Testis (tissue), 2 donors: ENCODE measurements at regions not wholly inside any gene's neighbourhood (a gene's known extent, or its start where the extent isn't known, plus 50 kb on each side); places are given as distances from the start of the nearest gene placed in this dataset.

Experiments
- DNase-seq: peaks from one replicate; pipeline ENCODE4 v3.0.0-alpha.2; 2019
- H3K27ac ChIP-seq, 2 donors: fragments of 200-600 bp; sonication (generic); one replicate each; pipeline ENCODE4 v1.5.1; 2019
- H3K27me3 ChIP-seq: fragments of 200-600 bp; sonication (generic); one replicate; pipeline ENCODE4 v1.5.1; 2019
- H3K36me3 ChIP-seq: fragments of 200-600 bp; sonication (generic); one replicate; pipeline ENCODE4 v1.5.1; 2017; ENCODE audit warnings: low read depth; ENCODE audit errors: missing control alignments
- H3K4me1 ChIP-seq: fragments of 200-600 bp; sonication (generic); one replicate; pipeline ENCODE4 v1.5.1; 2019
- H3K4me3 ChIP-seq, 2 donors: fragments of 200-600 bp; sonication (generic); one replicate each; pipeline ENCODE4 v1.5.1; 2017 to 2019
- H3K9me3 ChIP-seq: fragments of 200-600 bp; sonication (generic); one replicate; pipeline ENCODE4 v1.5.1; 2017
- POLR2A ChIP-seq: fragments of 450-650 bp; IDR thresholded peaks from one replicate; pipeline ENCODE4 v1.6.1; 2017; ENCODE audit warnings: antibody characterized with exemption, mild to moderate bottlenecking, moderate library complexity
- WGBS, 2 donors: methylation state at CpG; one replicate each; pipeline ENCODE4 v1.1.5; 2018; 5-methylcytosine and 5-hydroxymethylcytosine counted together
- intact Hi-C: fragments of 100-400 bp; cut with DNase I; formaldehyde crosslinking; loops from one replicate; pipeline ENCODE4 v1.15.1; 2023; ENCODE audit warnings: low total_unique reads
- TF ChIP-seq, protein P1 (sequence below), 3 experiments: fragments of 450-650 bp in 2 of 3; fragments of 200-600 bp in 1 of 3; sonication (generic) in 1 of 3; IDR thresholded peaks; one replicate each; pipeline ENCODE4 v1.5.1; 2016 to 2019; ENCODE audit warnings: antibody characterized with exemption in 3 of 3, mild to moderate bottlenecking in 2 of 3, moderate library complexity in 1 of 3

DNA sequence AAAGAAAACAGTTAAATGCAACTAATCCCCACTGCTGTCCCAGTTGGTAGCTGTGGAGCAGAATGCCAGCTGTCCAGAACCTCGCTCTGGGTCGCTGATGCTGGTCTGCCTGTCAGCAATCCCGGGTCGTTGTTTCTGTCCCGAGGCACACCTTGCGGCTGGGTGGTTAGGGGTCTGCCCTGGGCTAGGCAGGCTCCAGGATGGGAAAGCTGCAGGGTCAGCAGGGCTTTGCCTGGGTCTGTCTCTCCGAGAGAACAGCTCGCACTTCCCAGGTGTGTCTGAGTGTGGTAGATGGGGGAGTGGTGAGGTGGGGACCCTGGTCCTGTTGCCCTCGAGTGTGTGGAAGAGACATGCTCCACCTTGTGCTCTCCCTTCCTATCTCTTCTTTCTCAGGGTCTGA lies 261.2 kb downstream of the CLIC5 start:
- intact Hi-C loops, result no loop called here
- Histone ChIP-seq H3K9me3 (no peaks in the 10 kb centered on the region), H3K36me3 (no peaks in the 10 kb centered on the region), H3K27me3 (no peaks in the 10 kb centered on the region), H3K27ac (no peak overlapping the region), H3K4me3 (no peak overlapping the region), H3K4me1 (peaks cover 7% of the 10 kb centered on the region)
- TF ChIP-seq POLR2A, result no peak
- TF ChIP-seq, protein P1, sequence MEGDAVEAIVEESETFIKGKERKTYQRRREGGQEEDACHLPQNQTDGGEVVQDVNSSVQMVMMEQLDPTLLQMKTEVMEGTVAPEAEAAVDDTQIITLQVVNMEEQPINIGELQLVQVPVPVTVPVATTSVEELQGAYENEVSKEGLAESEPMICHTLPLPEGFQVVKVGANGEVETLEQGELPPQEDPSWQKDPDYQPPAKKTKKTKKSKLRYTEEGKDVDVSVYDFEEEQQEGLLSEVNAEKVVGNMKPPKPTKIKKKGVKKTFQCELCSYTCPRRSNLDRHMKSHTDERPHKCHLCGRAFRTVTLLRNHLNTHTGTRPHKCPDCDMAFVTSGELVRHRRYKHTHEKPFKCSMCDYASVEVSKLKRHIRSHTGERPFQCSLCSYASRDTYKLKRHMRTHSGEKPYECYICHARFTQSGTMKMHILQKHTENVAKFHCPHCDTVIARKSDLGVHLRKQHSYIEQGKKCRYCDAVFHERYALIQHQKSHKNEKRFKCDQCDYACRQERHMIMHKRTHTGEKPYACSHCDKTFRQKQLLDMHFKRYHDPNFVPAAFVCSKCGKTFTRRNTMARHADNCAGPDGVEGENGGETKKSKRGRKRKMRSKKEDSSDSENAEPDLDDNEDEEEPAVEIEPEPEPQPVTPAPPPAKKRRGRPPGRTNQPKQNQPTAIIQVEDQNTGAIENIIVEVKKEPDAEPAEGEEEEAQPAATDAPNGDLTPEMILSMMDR (IDR thresholded peaks at IDR 0.05), result no peak
- DNase-seq, result no peak
- WGBS, 2 donors, result 68 to 85% methylated on average over 4 to 9 of the region's 9 CpGs

DNA sequence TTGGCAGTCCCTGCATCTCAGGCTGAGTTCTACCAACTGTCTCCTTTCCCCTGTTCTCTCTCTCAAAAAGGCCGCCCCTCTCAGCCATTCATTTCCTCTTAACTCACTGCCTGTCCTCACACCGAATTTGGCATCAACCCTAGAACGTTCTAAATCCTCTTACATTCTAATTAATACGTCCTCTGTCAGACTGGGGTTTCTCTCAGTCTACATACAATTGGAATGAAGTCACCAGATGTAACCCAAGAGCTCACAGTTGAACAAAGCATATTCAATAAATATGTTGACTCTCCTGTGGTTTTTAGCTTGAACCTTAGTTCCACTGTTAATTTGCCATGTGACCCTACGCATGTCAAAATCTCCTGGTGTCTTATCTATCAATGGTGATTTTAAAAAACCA lies 269.6 kb downstream of the CLIC5 start:
- no peak overlapping the region for H3K4me3 ChIP-seq
- no peaks in the 10 kb centered on the region for H3K9me3 ChIP-seq
- H3K4me1 ChIP-seq, result no peaks in the 10 kb centered on the region
- H3K27ac ChIP-seq, result no peak overlapping the region
- TF ChIP-seq, protein P1 (IDR thresholded peaks at IDR 0.05), result no peak
- H3K36me3 ChIP-seq, result no peaks in the 10 kb centered on the region
- 76 to 85% methylated on average over 5 of the region's 5 CpGs for WGBS, 2 donors
- intact Hi-C loops, result no loop called here
- no peaks in the 10 kb centered on the region for H3K27me3 ChIP-seq
- DNase-seq, result no peak

DNA sequence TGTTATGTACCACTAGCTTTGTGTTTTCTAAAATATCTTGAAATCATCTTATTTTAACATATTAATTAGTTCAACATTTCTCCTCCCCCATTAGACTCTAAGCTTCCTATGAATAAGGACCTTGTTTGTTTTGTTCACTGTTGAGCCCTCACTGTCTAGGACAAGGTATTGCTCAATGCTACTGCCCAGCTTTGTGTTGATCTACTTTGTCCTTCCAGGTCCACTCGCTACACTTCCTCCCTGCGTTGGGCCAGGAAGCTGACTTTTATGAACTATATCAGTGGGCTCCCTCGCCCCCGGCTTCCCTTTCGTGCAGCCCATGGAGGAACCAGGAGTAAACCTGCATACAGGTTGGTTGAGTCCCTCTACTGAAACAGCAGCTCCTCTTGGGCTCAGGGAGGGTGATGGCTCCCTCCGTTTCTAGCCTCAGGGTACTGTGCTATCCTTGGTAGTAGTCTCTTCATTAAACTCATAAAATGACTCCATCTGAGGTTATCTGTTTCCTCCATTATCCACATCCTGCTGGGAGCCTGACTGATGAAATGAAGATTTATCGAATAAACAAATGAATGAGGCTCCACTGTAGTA lies 272.5 kb downstream of the CLIC5 start:
- Histone ChIP-seq H3K27ac (no peak overlapping the region), H3K4me3 (no peak overlapping the region), H3K4me1 (no peaks in the 10 kb centered on the region), H3K9me3 (no peaks in the 10 kb centered on the region), H3K36me3 (no peaks in the 10 kb centered on the region), H3K27me3 (no peaks in the 10 kb centered on the region)
- WGBS, 2 donors, result 90 to 92% methylated on average over 7 of the region's 7 CpGs
- intact Hi-C loops, result no loop called here
- DNase-seq, result no peak
- TF ChIP-seq POLR2A, result no peak
- TF ChIP-seq, protein P1 (IDR thresholded peaks at IDR 0.05), result no peak

DNA sequence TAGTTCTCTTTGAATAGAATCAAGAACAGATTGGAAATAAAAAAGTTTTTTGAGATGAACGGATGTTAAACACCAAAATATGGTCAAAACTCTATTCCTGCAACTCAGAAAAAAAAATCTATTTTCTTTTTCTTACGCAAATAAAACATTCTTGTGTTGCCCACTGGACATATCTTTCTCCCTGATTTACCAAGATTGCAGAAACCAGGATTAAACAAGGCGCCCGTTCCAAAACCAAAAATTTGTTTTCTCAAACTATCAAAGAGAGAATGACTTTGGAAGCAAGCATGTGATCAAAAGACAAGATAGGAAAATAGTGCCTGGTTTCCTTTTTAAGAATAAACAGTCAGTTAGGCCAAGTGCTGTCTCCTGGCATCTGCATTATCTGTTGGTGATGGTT lies 273.1 kb downstream of the CLIC5 start:
- WGBS, 2 donors, result 57 to 65% methylated on average over 4 of the region's 4 CpGs
- H3K27me3 ChIP-seq, result no peaks in the 10 kb centered on the region
- intact Hi-C loops, result no loop called here
- no peaks in the 10 kb centered on the region for H3K36me3 ChIP-seq
- DNase-seq, result no peak
- no peaks in the 10 kb centered on the region for H3K4me1 ChIP-seq
- TF ChIP-seq POLR2A, result no peak
- TF ChIP-seq, protein P1 (IDR thresholded peaks at IDR 0.05), result no peak
- no peaks in the 10 kb centered on the region for H3K9me3 ChIP-seq
- no peak overlapping the region for H3K27ac ChIP-seq
- H3K4me3 ChIP-seq, result no peak overlapping the region

DNA sequence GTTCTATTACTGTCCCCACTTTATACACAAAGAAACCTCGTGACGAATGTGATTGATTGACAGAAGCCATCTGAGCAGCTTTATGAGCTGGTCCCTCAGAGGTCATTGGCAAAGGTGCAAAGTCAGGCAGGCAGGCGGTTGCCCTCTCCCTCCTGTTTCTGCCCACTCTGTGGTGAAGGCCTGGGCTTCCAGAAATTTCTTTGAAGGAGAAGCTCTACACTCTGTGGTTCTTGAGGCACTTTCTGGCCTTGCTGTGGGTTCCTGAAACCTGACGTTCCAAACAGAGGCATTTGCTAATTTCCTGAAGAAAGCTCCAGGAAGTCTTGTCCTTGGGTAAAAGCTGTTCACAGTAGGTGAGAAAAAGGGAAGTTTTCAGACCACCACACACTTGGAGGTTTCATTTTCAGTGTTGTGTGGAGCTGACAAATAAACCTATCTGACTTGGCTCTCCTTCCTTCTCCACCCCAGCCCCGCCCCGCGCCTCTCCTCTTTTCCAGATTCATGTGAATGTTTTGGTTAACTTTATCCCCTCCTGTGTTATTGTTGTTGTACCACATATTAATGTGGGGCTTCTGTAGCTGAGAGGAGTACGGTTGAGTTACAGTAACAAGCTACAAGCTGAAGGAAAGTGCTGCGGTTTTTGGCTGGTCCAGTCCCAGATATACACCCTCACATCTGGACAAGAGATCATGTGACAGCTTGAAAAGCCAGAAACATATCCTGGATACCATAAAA lies 274.1 kb downstream of the CLIC5 start:
- no peaks in the 10 kb centered on the region for H3K4me1 ChIP-seq
- H3K9me3 ChIP-seq, result no peaks in the 10 kb centered on the region
- H3K4me3 ChIP-seq, result no peak overlapping the region
- H3K27ac ChIP-seq, result no peak overlapping the region
- no peaks in the 10 kb centered on the region for H3K27me3 ChIP-seq
- H3K36me3 ChIP-seq, result no peaks in the 10 kb centered on the region
- no peak for DNase-seq
- 64 to 68% methylated on average over 9 of the region's 9 CpGs for WGBS, 2 donors
- intact Hi-C loops, result no loop called here
- no peak for TF ChIP-seq POLR2A
- TF ChIP-seq, protein P1 (IDR thresholded peaks at IDR 0.05), result no peak
